WTC11 (cell line): ENCODE measurements at regions not wholly inside any gene's neighbourhood (a gene's known extent, or its start where the extent isn't known, plus 50 kb on each side); places are given as distances from the start of the nearest gene placed in this dataset.

Experiments
- ARID4B ChIP-seq: sonication (generic); formaldehyde crosslinking; IDR thresholded peaks from 2 replicates; pipeline ENCODE4 v1.8.0; 2023; ENCODE audit warnings: missing genetic modification reagents, mild to moderate bottlenecking, borderline replicate concordance
- CTCF ChIP-seq: fragments of 200-600 bp; IDR thresholded peaks from 2 replicates; pipeline ENCODE4 v1.8.0; 2022; ENCODE audit warnings: antibody characterized with exemption
- ETV6 ChIP-seq: sonication (generic); formaldehyde crosslinking; IDR thresholded peaks from 2 replicates; pipeline ENCODE4 v1.8.1; 2022; ENCODE audit warnings: mild to moderate bottlenecking, missing genetic modification reagents
- FOXP4 ChIP-seq: sonication (generic); formaldehyde crosslinking; IDR thresholded peaks from 2 replicates; pipeline ENCODE4 v1.8.0; 2022; ENCODE audit warnings: mild to moderate bottlenecking, missing genetic modification reagents
- MAX ChIP-seq: sonication (generic); formaldehyde crosslinking; IDR thresholded peaks from 2 replicates; pipeline ENCODE4 v1.8.0; 2022; ENCODE audit warnings: mild to moderate bottlenecking, missing genetic modification reagents
- MXD4 ChIP-seq: fragments of 250-450 bp; sonication (Bioruptor Pico); IDR thresholded peaks from 2 replicates; pipeline ENCODE4 v1.8.0; 2021; ENCODE audit warnings: mild to moderate bottlenecking, moderate library complexity, borderline replicate concordance
- NFYB ChIP-seq: sonication (generic); formaldehyde crosslinking; conservative IDR thresholded peaks from 2 replicates; pipeline ENCODE4 v1.8.0; 2022; ENCODE audit warnings: low read depth, missing genetic modification reagents
- NR2C2 ChIP-seq: sonication (generic); formaldehyde crosslinking; IDR thresholded peaks from 2 replicates; pipeline ENCODE4 v1.8.0; 2022; ENCODE audit warnings: mild to moderate bottlenecking, missing genetic modification reagents
- RELA ChIP-seq: sonication (generic); formaldehyde crosslinking; IDR thresholded peaks from 2 replicates; pipeline ENCODE4 v1.8.1; 2022; ENCODE audit warnings: missing genetic modification reagents, mild to moderate bottlenecking, borderline replicate concordance
- TEAD4 ChIP-seq: sonication (generic); formaldehyde crosslinking; IDR thresholded peaks from 2 replicates; pipeline ENCODE4 v1.8.0; 2022; ENCODE audit warnings: mild to moderate bottlenecking, missing genetic modification reagents

- TF ChIP-seq CTCF (no peak), TEAD4 (CRISPR knock-in tag) (no peak), RELA (CRISPR knock-in tag) (no peak), ETV6 (CRISPR knock-in tag) (no peak), MXD4 (CRISPR knock-in tag) (no peak), FOXP4 (no peak), NR2C2 (no peak), ARID4B (CRISPR knock-in tag) (no peak), NFYB (CRISPR knock-in tag) (no peak), MAX (CRISPR knock-in tag) (no peak)
Measured at GRCh38 chr3:159817126-159817525, 171.5 kb upstream of the IL12A start.
